Glomerular visceral epithelial cell (primary cell): ENCODE measurements at regions not wholly inside any gene's neighbourhood (a gene's known extent, or its start where the extent isn't known, plus 50 kb on each side); places are given as distances from the start of the nearest gene placed in this dataset.
"Not testable (repeated sequence)": the region's sequence is repeated elsewhere in the genome, so short reads cannot be mapped to it uniquely, and the experiment has no call there.

Experiments
- DNase-seq: peaks from one replicate; pipeline ENCODE4 v3.0.0-alpha.2; 2016; ENCODE audit errors: extremely low spot score

DNA sequence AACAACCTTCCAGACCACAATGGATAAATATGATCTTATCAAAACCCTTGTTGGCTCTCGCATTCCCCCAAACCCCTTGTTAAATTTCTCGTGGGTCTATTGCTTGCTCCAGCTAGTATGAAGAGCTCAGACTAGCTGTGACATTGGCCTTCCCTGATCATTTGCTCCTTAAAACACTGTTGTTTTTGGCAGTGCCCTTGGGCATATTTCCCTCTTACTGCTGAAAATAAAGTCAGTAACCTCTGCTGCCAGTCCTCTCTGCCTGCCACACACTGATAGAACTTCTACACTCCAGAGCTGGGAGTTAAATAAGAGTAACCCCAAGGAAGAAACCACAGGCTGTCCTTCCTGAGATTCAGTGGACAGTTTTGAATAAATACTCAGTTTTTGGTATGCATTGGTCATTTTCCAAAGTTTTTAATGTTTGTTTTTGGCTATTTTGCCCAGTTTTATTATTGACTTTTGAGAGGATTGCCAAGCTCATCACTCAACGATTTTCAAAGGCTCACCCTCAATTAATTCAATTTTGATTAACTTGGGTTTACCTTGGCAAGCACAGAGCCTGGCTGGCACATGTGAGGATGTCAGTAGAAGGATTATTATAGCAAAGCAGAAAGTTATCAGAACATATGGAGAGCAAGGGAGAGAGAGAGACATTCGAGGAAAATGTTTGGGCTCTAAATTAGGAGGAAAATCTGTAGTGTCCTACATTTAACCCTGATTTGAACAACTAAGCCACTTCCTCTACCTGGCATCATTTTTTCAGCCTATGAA is 84.3 kb upstream of the SYN3 start:
- no peak for DNase-seq

DNA sequence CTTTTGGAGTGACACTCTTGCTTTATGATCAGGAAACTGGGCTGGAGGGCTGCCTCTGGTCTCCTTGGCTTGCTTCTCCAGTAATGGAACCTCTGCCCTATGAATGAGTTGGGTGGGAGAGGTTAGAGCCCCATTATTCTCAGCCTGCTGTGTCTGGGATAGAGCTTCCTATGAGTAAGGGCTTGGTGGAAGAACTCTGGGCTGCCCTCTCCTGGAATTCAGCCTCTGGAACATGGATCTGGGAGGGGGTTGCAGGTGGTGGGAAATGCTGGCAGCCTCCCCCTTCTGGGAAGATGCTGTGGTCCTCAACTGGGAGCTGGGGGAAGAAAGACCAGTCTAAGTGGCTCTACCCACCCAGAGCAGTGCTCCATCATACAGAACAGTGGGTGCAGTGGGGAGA is 81.8 kb upstream of the SYN3 start:
- DNase-seq, result no peak

DNA sequence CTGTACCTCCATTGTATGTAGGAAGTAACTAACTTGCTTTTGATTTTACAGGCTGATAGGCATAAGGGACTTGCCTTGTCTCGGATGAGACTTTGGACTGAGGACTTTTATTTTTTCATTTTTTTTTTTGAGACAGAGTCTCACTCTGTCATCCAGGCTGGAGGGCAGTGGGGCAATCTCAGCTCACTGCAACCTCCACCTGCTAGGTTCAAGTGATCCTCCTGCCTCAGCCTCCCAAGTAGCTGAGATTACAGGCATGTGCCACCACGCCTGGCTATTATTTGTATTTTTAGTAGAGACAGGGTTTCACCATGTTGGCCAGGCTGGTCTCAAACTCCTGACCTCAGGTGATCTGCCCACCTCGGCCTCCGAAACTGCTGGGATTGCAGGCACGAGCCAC is 80.2 kb upstream of the SYN3 start:
- DNase-seq, result not testable (repeated sequence)

DNA sequence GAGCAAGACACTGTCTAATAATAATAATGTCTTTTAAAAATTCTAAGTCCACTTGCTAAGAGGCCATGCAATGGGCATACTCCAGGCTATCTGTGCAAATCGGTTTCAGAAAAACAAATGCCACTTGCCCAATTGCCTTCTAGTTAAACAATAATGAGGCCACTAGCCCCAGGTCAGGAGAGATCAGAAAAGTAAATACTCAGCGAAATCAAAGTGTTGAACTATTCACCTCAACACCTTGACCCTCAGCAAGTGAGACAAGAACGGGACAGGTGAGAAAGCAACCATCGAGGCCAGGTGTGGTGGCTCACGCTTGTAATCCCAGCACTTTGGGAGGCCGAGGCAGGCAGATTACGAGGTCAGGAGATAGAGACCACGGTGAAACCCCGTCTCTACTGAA is 72.3 kb upstream of the SYN3 start:
- no peak for DNase-seq

DNA sequence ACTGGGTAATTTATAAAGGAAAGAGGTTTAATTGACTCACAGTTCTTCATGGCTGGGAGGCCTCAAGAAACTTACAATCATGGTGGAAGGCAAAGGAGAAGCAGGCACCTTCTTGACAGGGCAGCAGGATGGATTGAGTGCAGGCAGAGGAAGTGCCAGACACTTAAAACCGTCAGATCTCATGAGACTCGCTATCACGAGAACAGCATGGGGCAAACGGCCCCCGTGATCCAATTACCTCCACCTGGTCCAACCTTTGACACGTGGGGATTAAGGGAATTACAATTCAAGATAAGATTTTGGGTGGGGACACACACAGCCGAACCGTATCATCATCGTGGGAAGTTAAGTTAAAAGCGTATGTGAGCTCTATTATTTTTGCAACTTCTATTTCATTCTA is 71.4 kb upstream of the SYN3 start:
- no peak for DNase-seq

DNA sequence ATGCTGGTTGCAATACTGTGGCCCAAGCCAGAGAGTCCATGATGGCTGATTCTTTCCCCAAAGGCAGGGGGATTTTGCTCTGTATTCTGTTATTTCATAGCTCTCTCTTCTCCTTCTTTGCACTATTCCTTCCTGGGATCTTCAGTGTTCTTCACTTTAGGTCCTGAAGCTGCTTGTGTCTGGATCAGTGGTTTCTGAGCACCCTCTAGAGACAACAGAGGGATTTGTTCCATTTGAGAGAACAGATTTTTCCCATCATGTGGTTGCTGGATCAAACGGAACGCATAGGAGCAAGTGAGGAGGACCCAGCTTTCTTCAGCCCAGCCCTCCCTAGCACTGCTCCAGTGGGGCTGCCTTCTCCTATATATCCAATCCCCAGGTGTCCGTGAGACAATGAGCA is 68.7 kb upstream of the SYN3 start:
- DNase-seq, result no peak

DNA sequence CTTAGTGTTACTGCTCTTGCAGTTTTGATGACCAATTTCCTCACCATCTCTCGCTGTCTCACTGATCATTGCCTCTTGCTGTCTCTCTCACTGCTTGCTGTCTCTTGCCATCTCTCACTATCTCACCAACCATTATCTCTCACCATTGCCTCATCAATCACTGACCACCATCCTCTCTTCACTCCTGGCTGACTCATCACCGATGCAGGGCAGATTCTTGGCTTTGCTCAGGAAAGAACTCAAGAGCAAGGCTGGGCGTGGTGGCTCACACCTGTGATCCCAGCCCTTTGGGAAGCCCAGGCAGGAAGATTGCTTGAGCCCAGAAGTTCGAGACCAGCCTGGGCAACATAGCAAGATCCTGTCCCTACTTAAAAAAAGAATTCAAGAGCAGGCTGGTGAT is 66.3 kb upstream of the SYN3 start:
- DNase-seq, result no peak

DNA sequence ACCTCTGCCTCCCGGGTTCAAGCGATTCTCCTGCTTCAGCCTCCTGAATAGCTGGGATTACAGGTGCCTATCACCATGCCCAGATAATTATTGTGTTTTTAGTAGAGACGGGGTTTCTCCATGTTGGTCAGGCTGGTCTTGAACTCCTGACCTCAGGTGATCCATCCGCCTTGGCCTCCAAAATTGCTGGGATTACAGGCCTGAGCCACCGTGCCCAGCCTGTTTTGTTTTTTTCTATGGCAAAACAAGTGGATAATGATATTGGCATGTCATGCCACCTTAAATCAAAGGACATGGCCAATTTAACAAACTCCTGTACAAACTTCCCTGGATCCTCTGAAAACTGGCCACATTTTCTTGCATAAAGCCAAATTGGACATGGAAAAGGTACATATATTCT is 64.3 kb upstream of the SYN3 start:
- not testable (repeated sequence) for DNase-seq

DNA sequence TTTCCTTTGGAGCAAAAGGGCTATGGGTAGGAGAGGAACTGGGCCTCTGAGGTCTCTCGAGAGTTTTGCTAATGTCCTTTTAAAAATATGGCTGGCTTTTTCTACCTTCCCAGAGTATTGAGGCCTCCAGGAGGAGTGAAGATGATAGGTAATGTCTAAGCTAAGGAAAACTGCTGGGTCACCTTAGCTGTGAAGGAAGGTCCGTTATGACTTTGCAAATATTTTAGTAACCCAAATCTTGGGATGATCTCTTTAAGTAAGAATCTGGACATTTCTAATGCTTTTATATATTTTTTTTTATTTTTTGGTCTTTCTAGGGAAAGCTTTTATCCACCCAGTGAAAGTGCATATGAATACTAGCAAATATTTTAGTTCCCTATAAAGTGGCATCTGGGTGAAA is 60.9 kb upstream of the SYN3 start:
- no peak for DNase-seq

DNA sequence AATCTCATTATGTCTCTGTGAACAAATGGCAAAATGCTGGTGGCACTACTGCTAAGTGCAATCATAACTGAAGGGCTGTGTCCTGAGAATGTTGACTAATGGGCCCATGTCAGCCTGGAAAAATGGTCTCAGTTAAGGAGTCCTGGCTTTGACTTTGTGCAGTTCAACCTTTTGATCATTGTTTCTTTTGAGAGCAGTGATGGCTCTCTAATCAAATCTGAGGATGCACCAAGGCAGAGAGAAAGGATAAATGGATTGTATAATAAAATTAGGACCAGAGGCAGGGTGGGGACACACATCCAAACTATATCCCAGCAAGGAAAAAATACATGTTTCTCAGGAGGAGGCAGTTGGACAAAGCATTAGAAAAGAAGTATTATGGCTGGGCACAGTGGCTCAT is 59.6 kb upstream of the SYN3 start:
- no peak for DNase-seq

DNA sequence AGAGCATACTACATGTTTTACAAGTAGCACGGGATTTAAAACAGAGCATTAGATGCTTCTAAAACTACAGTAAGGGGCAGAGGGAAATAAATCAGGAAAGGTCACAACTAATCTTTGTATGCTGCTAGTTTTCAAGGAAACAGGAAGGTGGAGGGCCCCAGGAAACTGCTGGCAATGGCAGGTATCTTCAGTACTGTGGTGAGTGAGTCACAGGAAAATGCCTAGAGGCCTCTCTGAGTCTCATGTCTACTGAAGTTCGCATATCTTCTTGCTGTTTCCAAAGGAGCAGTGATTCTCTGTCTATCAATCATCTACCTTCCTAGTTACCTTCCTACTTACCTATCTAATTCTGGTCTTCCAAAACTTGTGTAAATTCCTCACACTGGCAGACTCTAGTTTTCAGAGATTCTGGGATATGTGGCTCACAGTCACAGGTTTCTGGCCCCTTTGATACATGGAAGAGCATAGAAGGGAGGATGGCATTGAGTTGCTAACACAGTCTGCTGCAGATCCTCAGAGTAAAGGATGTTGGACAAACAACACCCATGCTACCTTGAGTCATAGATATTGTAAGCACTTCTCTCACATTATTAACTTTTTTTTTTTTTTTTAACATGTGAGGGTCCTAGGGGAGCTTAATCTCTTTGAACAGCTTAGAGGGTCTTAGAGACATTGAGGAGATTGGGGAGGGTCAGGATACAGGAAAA is 58.8 kb upstream of the SYN3 start:
- no peak for DNase-seq

DNA sequence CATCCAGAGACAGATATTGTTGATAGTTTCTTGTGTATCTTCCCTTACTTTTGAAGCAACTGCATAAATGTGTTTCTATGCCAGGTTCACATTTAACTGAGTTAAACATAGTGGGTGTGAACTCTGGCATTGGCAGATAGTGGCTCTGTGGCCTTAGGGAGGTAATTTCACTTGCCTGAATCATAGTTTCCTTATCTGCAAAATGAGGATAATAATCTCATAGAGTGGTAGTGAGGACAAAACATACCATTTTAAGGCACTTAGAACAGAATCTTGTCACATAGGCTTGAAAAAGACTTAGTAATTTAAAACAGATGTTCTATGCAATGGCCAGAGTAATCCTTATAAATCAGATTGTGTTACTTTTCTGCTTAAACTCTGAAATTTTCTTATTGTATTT is 56.4 kb upstream of the SYN3 start:
- DNase-seq, result no peak

DNA sequence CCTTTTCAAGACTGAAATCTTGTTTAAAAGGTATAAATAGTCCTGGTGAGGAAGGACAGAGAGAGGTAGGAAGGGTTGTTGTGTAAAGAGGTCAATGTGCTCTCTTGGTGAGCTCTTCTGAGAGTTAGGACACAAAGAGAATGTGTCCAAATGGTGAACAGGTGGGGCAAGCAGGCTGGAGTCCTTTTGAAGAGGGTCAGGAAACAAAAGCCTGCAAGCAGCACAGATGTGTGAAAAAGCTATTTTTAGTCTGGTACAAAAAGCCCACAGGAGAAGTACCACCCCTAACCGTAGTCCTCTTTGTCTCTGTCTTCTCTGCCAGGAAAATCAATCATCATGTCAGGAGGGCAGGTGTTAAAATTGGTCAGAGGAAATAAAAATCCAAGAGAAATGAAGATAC is 54.4 kb upstream of the SYN3 start:
- DNase-seq, result no peak

DNA sequence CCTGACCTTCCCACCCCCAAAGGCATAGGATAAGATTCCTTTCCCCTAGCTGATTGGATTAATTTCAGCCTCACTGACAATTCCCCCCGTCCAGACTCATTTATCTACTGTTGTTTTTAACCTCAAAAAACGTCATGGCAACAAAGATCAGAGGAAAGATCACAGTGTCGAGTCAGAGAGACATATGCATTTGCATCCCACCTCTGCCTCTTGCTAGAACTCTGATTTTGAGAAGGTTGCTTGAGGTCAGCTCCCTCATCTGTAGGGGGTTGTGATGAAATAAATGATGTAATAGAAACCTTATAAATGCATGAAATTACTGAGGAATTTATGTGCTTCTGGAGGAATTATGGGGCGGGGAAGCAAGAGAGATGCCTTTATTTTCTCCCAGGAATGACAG is 53.3 kb upstream of the SYN3 start:
- DNase-seq, result no peak

DNA sequence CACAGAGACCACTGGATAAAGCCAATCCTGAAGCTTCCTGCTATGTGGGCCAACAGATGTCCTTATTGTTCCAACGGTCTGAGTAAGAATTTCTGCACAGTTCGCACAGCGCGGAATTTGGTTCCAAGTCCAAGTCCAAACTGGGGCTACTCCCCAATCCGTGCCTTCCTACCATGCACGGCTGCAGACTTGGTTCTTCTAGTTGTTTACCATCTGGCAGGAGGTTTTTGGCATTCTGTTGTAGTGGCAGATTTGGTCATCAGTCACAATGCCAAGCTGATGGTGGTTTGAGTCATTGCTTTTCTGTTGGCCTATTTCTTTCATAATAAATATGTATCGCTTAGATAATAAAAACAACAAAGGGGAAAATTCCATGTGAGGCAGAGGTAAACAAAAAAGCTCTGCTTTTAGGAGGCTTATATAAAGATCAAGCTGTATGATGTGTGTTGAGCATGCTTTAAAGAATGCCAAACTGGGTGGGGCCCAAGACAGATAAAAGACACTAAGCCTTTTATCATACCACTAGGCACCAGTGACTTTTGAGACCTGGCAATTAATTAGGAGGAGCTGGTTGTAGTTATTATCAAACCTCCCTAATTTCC is 52.5 kb upstream of the SYN3 start:
- DNase-seq, result no peak

DNA sequence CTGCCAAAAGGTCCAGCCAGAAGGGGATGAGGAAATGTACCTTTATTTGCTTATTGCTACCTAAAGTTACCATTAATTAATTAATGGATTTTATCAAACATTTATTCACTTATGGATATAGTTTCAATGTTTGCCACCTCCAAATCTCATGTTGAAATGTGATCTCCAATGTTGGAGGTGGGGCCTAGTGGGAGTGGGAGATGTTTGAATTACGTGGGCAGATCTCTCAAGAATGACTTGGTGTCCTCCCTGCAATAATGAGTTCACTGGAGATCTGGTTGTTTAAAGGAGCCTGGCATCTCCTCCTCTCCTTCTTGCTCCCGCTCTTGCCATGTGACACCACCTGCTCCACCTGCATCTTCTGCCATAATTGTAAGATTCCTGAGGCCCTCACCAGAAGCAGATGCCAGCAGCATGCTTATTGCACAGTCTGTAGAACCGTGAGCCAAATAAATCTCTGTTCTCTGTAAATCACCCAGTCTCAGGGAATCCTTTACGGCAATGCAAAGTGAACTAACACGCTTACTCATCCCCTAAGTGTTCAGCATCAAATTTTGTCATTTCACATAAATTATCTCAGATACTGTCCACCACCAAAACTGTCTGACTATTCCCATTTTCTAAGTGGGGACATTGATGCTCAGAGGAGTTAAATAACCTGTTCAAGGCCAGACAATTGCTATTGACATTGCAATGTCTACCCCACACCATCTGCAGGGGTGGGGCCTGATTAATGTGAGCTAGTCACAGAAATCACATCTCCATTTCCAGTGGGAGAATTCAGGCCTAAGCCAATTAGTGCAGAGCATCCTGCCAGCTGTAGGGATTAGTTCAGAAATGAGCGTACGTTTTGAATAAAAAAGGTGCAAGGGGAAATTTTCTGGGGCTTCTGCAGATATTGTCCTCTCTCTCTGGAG is 51.6 kb upstream of the SYN3 start:
- no peak for DNase-seq

DNA sequence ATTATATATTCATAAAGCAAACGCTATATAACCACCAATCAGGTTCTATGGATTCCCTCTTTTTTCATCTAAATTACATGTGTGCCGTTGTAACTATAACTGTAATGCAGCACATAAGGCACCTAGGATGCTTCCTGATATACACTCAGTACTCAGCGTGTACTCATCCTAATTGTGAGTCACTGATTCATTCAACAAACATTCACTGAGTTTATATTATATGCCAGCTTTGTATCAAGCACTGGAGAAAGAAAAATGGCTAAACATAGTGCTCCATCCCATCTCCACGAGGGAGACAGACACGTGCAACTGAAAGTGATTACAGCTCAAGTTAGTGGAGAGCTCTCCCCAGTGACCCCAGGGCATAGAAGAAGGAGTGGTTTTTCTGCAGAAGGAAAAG is 49.9 kb upstream of the SYN3 start:
- no peak for DNase-seq
